Mesothelial cell of epicardium (in vitro differentiated cells): ENCODE measurements at regions not wholly inside any gene's neighbourhood (a gene's known extent, or its start where the extent isn't known, plus 50 kb on each side); places are given as distances from the start of the nearest gene placed in this dataset.

ENCODE experiments used
- DNase-seq, 2 experiments: peaks; one replicate each; pipeline ENCODE4 v3.0.0; 2021; ENCODE audit warnings: low spot score in 2 of 2; ENCODE audit not compliant: unreplicated experiment in 2 of 2
- H3K27ac Mint-ChIP-seq: 2 replicates; pipeline ENCODE4 v1.8.0; 2021; ENCODE audit warnings: mixed read lengths
- H3K27me3 Mint-ChIP-seq: 2 replicates; pipeline ENCODE4 v1.8.0; 2021; ENCODE audit warnings: low read depth, mixed read lengths
- H3K36me3 Mint-ChIP-seq: 2 replicates; pipeline ENCODE4 v1.8.0; 2021; ENCODE audit warnings: mixed read lengths
- H3K4me1 Mint-ChIP-seq: 2 replicates; pipeline ENCODE4 v1.8.0; 2021; ENCODE audit warnings: mixed read lengths
- H3K4me3 Mint-ChIP-seq: 2 replicates; pipeline ENCODE4 v1.8.0; 2021; ENCODE audit warnings: mild to moderate bottlenecking, moderate library complexity, mixed read lengths
- H3K9me3 Mint-ChIP-seq: 2 replicates; pipeline ENCODE4 v1.8.0; 2021; ENCODE audit warnings: mixed read lengths
- CTCF ChIP-seq: fragments of 200-600 bp; sonication (generic); IDR thresholded peaks from one replicate; pipeline ENCODE4 v1.5.0; 2021; ENCODE audit warnings: antibody characterized with exemption; ENCODE audit not compliant: unreplicated experiment

GRCh38 chrX:11995146-11995545 is 143.1 kb upstream of the FRMPD4 start:
- Mint-ChIP-seq H3K4me1 (no peaks in the 10 kb centered on the region), H3K27ac (no peak overlapping the region), H3K36me3 (no peaks in the 10 kb centered on the region), H3K9me3 (peaks cover 23% of the 10 kb centered on the region), H3K27me3 (no peaks in the 10 kb centered on the region), H3K4me3 (no peak overlapping the region)
- DNase-seq: no peak
- no peak for TF ChIP-seq CTCF

GRCh38 chrX:11996810-11997209 is 141.5 kb upstream of the FRMPD4 start:
- DNase-seq: no peak
- Mint-ChIP-seq H3K4me3 (no peak overlapping the region), H3K27me3 (no peaks in the 10 kb centered on the region), H3K36me3 (no peaks in the 10 kb centered on the region), H3K9me3 (peaks cover 19% of the 10 kb centered on the region), H3K4me1 (no peaks in the 10 kb centered on the region), H3K27ac (no peak overlapping the region)
- TF ChIP-seq CTCF: no peak

- TF ChIP-seq CTCF: no peak
- H3K36me3 Mint-ChIP-seq: no peaks in the 10 kb centered on the region
- DNase-seq: no peak
- H3K4me3 Mint-ChIP-seq: no peak overlapping the region
- no peaks in the 10 kb centered on the region for H3K27me3 Mint-ChIP-seq
- H3K9me3 Mint-ChIP-seq: peaks cover 22% of the 10 kb centered on the region
- H3K27ac Mint-ChIP-seq: no peak overlapping the region
- H3K4me1 Mint-ChIP-seq: no peaks in the 10 kb centered on the region
Observed at GRCh38 chrX:11998944-11999343, 139.3 kb upstream of the FRMPD4 start.

- no peak for TF ChIP-seq CTCF
- no peak overlapping the region for H3K27ac Mint-ChIP-seq
- H3K27me3 Mint-ChIP-seq: no peaks in the 10 kb centered on the region
- H3K36me3 Mint-ChIP-seq: no peaks in the 10 kb centered on the region
- no peak for DNase-seq
- H3K4me1 Mint-ChIP-seq: no peaks in the 10 kb centered on the region
- H3K4me3 Mint-ChIP-seq: no peak overlapping the region
- H3K9me3 Mint-ChIP-seq: peaks cover 11% of the 10 kb centered on the region
Observed at GRCh38 chrX:12002876-12003275, 135.4 kb upstream of the FRMPD4 start.

GRCh38 chrX:12007881-12008280 is 130.4 kb upstream of the FRMPD4 start:
- Mint-ChIP-seq H3K36me3 (no peaks in the 10 kb centered on the region), H3K4me3 (no peak overlapping the region), H3K9me3 (peaks cover 27% of the 10 kb centered on the region), H3K27me3 (no peaks in the 10 kb centered on the region), H3K27ac (no peak overlapping the region), H3K4me1 (no peaks in the 10 kb centered on the region)
- no peak for TF ChIP-seq CTCF
- DNase-seq: no peak

- Mint-ChIP-seq H3K27ac (no peak overlapping the region), H3K9me3 (peaks cover 30% of the 10 kb centered on the region), H3K36me3 (no peaks in the 10 kb centered on the region), H3K27me3 (no peaks in the 10 kb centered on the region), H3K4me1 (no peaks in the 10 kb centered on the region), H3K4me3 (no peak overlapping the region)
- DNase-seq: no peak
- no peak for TF ChIP-seq CTCF
Observed at GRCh38 chrX:12010436-12010835, 127.8 kb upstream of the FRMPD4 start.
